Stimulated activated CD8-positive, alpha-beta memory T cell treated with anti-CD3 and anti-CD28 coated beads, Interleukin-7, amount 100 ng/mL, for 48 hours (primary cell): ENCODE measurements at regions not wholly inside any gene's neighbourhood (a gene's known extent, or its start where the extent isn't known, plus 50 kb on each side); places are given as distances from the start of the nearest gene placed in this dataset.
"Not testable (repeated sequence)": the region's sequence is repeated elsewhere in the genome, so short reads cannot be mapped to it uniquely, and the experiment has no call there.

Source experiments
- DNase-seq, 2 donors: peaks; one replicate each; pipeline ENCODE4 v3.0.0-alpha.2; 2020; ENCODE audit warnings: low read depth in 1 of 2; ENCODE audit errors: extremely low read depth in 1 of 2

GRCh38 chr2:122263746-122264145 lies 508.3 kb downstream of the TSN start:
- no peak for DNase-seq

GRCh38 chr2:122266636-122267035 lies 511.2 kb downstream of the TSN start:
- DNase-seq, result no peak

- DNase-seq, result no peak
Measured at GRCh38 chr2:122267947-122268346, 512.5 kb downstream of the TSN start.

GRCh38 chr2:122273785-122274419 lies 518.5 kb downstream of the TSN start:
- DNase-seq, result no peak

GRCh38 chr2:122277956-122278355 lies 522.5 kb downstream of the TSN start:
- DNase-seq, result no peak

GRCh38 chr2:122300758-122301157 lies 545.3 kb downstream of the TSN start:
- no peak for DNase-seq

- DNase-seq, result no peak
Measured at GRCh38 chr2:122307763-122308162, 552.3 kb downstream of the TSN start.

- no peak for DNase-seq
Measured at GRCh38 chr2:122315306-122315705, 559.9 kb downstream of the TSN start.

GRCh38 chr2:122319539-122320132 lies 564.2 kb downstream of the TSN start:
- no peak for DNase-seq

GRCh38 chr2:122322815-122323214 lies 567.4 kb downstream of the TSN start:
- DNase-seq, result no peak

GRCh38 chr2:122323927-122324326 lies 568.5 kb downstream of the TSN start:
- no peak for DNase-seq

GRCh38 chr2:122326471-122326870 lies 571.0 kb downstream of the TSN start:
- no peak for DNase-seq

- DNase-seq, result no peak
Measured at GRCh38 chr2:122328816-122329215, 573.4 kb downstream of the TSN start.

GRCh38 chr2:122329278-122329677 lies 573.8 kb downstream of the TSN start:
- DNase-seq, result no peak

GRCh38 chr2:122333932-122334331 lies 578.5 kb downstream of the TSN start:
- DNase-seq, result no peak

GRCh38 chr2:122338000-122338399 lies 582.5 kb downstream of the TSN start:
- DNase-seq, result no peak

- DNase-seq, result no peak
Measured at GRCh38 chr2:122340246-122340645, 584.8 kb downstream of the TSN start.

- DNase-seq, result no peak
Measured at GRCh38 chr2:122341007-122341406, 585.6 kb downstream of the TSN start.

GRCh38 chr2:122352151-122352550 lies 596.7 kb downstream of the TSN start:
- not testable (repeated sequence) for DNase-seq

- DNase-seq, result no peak
Measured at GRCh38 chr2:122357998-122358397, 602.5 kb downstream of the TSN start.

GRCh38 chr2:122358729-122359128 lies 603.3 kb downstream of the TSN start:
- DNase-seq, result no peak

GRCh38 chr2:122363885-122364284 lies 608.4 kb downstream of the TSN start:
- no peak for DNase-seq

GRCh38 chr2:122366427-122366826 lies 611.0 kb downstream of the TSN start:
- DNase-seq, result no peak
